Sigmoid colon (tissue), 6 donors: ENCODE measurements at regions not wholly inside any gene's neighbourhood (a gene's known extent, or its start where the extent isn't known, plus 50 kb on each side); places are given as distances from the start of the nearest gene placed in this dataset.

Source experiments
- DNase-seq: peaks from one replicate; pipeline ENCODE4 v3.0.0-alpha.2; 2019
- H3K27ac ChIP-seq, 4 donors: fragments of 200-600 bp; sonication (generic); one replicate each; pipeline ENCODE4 v1.5.1; 2016 to 2019; ENCODE audit warnings: mild to moderate bottlenecking in 1 of 4
- H3K27me3 ChIP-seq, 3 donors: fragments of 200-600 bp; sonication (generic); one replicate each; pipeline ENCODE4 v1.5.1; 2019; ENCODE audit warnings: mild to moderate bottlenecking in 1 of 3
- H3K36me3 ChIP-seq, 4 donors: fragments of 200-600 bp; sonication (generic); one replicate each; pipeline ENCODE4 v1.5.1; 2016 to 2019
- H3K4me1 ChIP-seq, 4 donors: fragments of 200-600 bp; sonication (generic); one replicate each; pipeline ENCODE4 v1.5.1; 2017 to 2019
- H3K4me3 ChIP-seq, 4 donors: fragments of 200-600 bp; sonication (generic); one replicate each; pipeline ENCODE4 v1.5.1; 2017 to 2019; ENCODE audit warnings: mild to moderate bottlenecking in 2 of 4, moderate library complexity in 1 of 4
- H3K9me3 ChIP-seq, 4 donors: fragments of 200-600 bp in 3 of 4; sonication (generic) in 3 of 4; one replicate each; pipeline versions ENCODE4 v1.5.1 to v1.6.1; 2013 to 2019
- CTCF ChIP-seq, 4 experiments: fragments of 450-650 bp in 3 of 4; fragments of 200-600 bp in 1 of 4; IDR thresholded peaks; one replicate each; pipeline ENCODE4 v1.5.1; 2016 to 2019; ENCODE audit warnings: antibody characterized with exemption in 4 of 4, mild to moderate bottlenecking in 3 of 4, moderate library complexity in 2 of 4
- EP300 ChIP-seq, 4 donors: sonication (generic); formaldehyde crosslinking; IDR thresholded peaks; one replicate each; pipeline ENCODE4 v1.6.1; 2017; ENCODE audit warnings: antibody characterized with exemption in 4 of 4
- POLR2A ChIP-seq, 2 donors: fragments of 450-650 bp; IDR thresholded peaks; one replicate each; pipeline ENCODE4 v1.6.1; 2016; ENCODE audit warnings: antibody characterized with exemption in 2 of 2, mild to moderate bottlenecking in 2 of 2, moderate library complexity in 2 of 2
- POLR2AphosphoS5 ChIP-seq, 4 donors: sonication (generic); formaldehyde crosslinking; IDR thresholded peaks; one replicate each; pipeline ENCODE4 v1.6.1; 2017; ENCODE audit warnings: antibody characterized with exemption in 4 of 4
- WGBS, 2 donors: extraction: QIAGEN DNeasy Blood & Tissue Kit; methylation state at CpG; one replicate each; pipeline ENCODE4 v1.1.7; 2013; 5-methylcytosine and 5-hydroxymethylcytosine counted together
- intact Hi-C: fragments of 100-400 bp; cut with DNase I; formaldehyde crosslinking; loops from one replicate; pipeline ENCODE4 v1.15.1; 2023
- donor health status: healthy with polysubstance abuse.
- donor health status: healthy.

- no peaks in the 10 kb centered on the region for H3K27me3 ChIP-seq
- no peaks in the 10 kb centered on the region for H3K9me3 ChIP-seq
- intact Hi-C loops: no loop called here
- H3K4me3 ChIP-seq: no peak overlapping the region
- no peaks in the 10 kb centered on the region for H3K36me3 ChIP-seq
- H3K27ac ChIP-seq: peak overlapping the region in 2 of 4 donors; percentile 30 to 71
- peaks cover 0 to 27% (median 12%) of the 10 kb centered on the region in 4 donors for H3K4me1 ChIP-seq
- no peak for DNase-seq
- TF ChIP-seq POLR2A (IDR thresholded peaks at IDR 0.05): no peak
- peak in 3 of 4 donors; percentile 62 to 82 (median 78) for TF ChIP-seq POLR2AphosphoS5 (IDR thresholded peaks at IDR 0.05)
- TF ChIP-seq EP300 (IDR thresholded peaks at IDR 0.05): peak in 1 of 4 donors; percentile 33
- 86 to 94% methylated on average over 1 of the region's 1 CpG for WGBS, 2 donors
Observed at GRCh38 chr2:34030273-34030672, 431.2 kb upstream of the FAM98A start.

- no peak for DNase-seq
- WGBS, 2 donors: 64 to 73% methylated on average over 3 of the region's 3 CpGs
- H3K27me3 ChIP-seq: no peaks in the 10 kb centered on the region
- H3K9me3 ChIP-seq: no peaks in the 10 kb centered on the region
- no peak overlapping the region for H3K4me3 ChIP-seq
- intact Hi-C loops: no loop called here
- H3K36me3 ChIP-seq: no peaks in the 10 kb centered on the region
- TF ChIP-seq POLR2AphosphoS5 (IDR thresholded peaks at IDR 0.05): no peak
- no peak for TF ChIP-seq CTCF (IDR thresholded peaks at IDR 0.05)
- no peak for TF ChIP-seq POLR2A (IDR thresholded peaks at IDR 0.05)
- no peak for TF ChIP-seq EP300 (IDR thresholded peaks at IDR 0.05)
- no peak overlapping the region for H3K27ac ChIP-seq
- H3K4me1 ChIP-seq: peaks cover 0 to 32% (median 12%) of the 10 kb centered on the region in 4 donors
Observed at GRCh38 chr2:34029073-34029472, 430.0 kb upstream of the FAM98A start.

- 81 to 93% methylated on average over 1 of the region's 1 CpG for WGBS, 2 donors
- no peaks in the 10 kb centered on the region for H3K27me3 ChIP-seq
- no peak overlapping the region for H3K27ac ChIP-seq
- no peak overlapping the region for H3K4me3 ChIP-seq
- TF ChIP-seq CTCF (IDR thresholded peaks at IDR 0.05): no peak
- TF ChIP-seq POLR2A (IDR thresholded peaks at IDR 0.05): no peak
- no peak for TF ChIP-seq EP300 (IDR thresholded peaks at IDR 0.05)
- TF ChIP-seq POLR2AphosphoS5 (IDR thresholded peaks at IDR 0.05): no peak
- H3K36me3 ChIP-seq: no peaks in the 10 kb centered on the region
- intact Hi-C loops: no loop called here
- H3K9me3 ChIP-seq: no peaks in the 10 kb centered on the region
- peaks cover 0 to 14% (median 4%) of the 10 kb centered on the region in 4 donors for H3K4me1 ChIP-seq
- DNase-seq: no peak
Observed at GRCh38 chr2:34025196-34025595, 426.1 kb upstream of the FAM98A start.

- Histone ChIP-seq H3K9me3 (no peaks in the 10 kb centered on the region), H3K36me3 (no peaks in the 10 kb centered on the region), H3K27ac (no peak overlapping the region), H3K4me1 (peaks cover 0 to 13% (median 8%) of the 10 kb centered on the region in 4 donors), H3K27me3 (no peaks in the 10 kb centered on the region), H3K4me3 (no peak overlapping the region)
- intact Hi-C loops: loop anchor here (5.0 kb wide), 1 partner anchor 1399 kb away; no protein-coding TSS in a partner anchor
- TF ChIP-seq CTCF (IDR thresholded peaks at IDR 0.05) (peak in 3 of 4 experiments; percentile 37 to 67 (median 61)), EP300 (IDR thresholded peaks at IDR 0.05) (no peak)
- 3 to 10% methylated on average over 6 of the region's 6 CpGs for WGBS, 2 donors
- DNase-seq: peak; percentile 70
Observed at GRCh38 chr2:34012715-34013302, 413.7 kb upstream of the FAM98A start.

GRCh38 chr2:34011684-34012083, 412.6 kb upstream of the FAM98A start:
- TF ChIP-seq POLR2AphosphoS5 (IDR thresholded peaks at IDR 0.05): no peak
- no peak for TF ChIP-seq CTCF (IDR thresholded peaks at IDR 0.05)
- TF ChIP-seq POLR2A (IDR thresholded peaks at IDR 0.05): no peak
- TF ChIP-seq EP300 (IDR thresholded peaks at IDR 0.05): no peak
- no peak for DNase-seq
- Histone ChIP-seq H3K4me3 (no peak overlapping the region), H3K27ac (no peak overlapping the region), H3K27me3 (no peaks in the 10 kb centered on the region), H3K36me3 (no peaks in the 10 kb centered on the region), H3K4me1 (peaks cover 0 to 13% (median 8%) of the 10 kb centered on the region in 4 donors), H3K9me3 (no peaks in the 10 kb centered on the region)
- WGBS, 2 donors: 13 to 48% methylated on average over 2 of the region's 2 CpGs
- intact Hi-C loops: loop anchor here (5.0 kb wide), 1 partner anchor 1401 kb away; no protein-coding TSS in a partner anchor
